Upper lobe of left lung (tissue), 6 donors: ENCODE measurements at regions not wholly inside any gene's neighbourhood (a gene's known extent, or its start where the extent isn't known, plus 50 kb on each side); places are given as distances from the start of the nearest gene placed in this dataset.

ENCODE experiments used
- ATAC-seq, 2 donors: fragments of 200-7000 bp; cut with Tn5 transposase; one replicate each; pipeline ENCODE4 v1.9.1; 2022; ENCODE audit warnings: mild to moderate bottlenecking in 2 of 2, moderate library complexity in 2 of 2; ENCODE audit not compliant: low FRiP score in 2 of 2
- DNase-seq, 2 donors: peaks; one replicate each; pipeline ENCODE4 v3.0.0-alpha.2; 2019 to 2020
- H3K27ac ChIP-seq, 4 donors: fragments of 200-600 bp; sonication (generic); one replicate each; pipeline ENCODE4 v1.5.1; 2016 to 2019
- H3K27me3 ChIP-seq, 4 donors: fragments of 200-600 bp; sonication (generic); one replicate each; pipeline ENCODE4 v1.5.1; 2017 to 2019
- H3K36me3 ChIP-seq, 4 donors: fragments of 200-600 bp; sonication (generic); one replicate each; pipeline ENCODE4 v1.5.1; 2016 to 2019
- H3K4me1 ChIP-seq, 4 donors: fragments of 200-600 bp; sonication (generic); one replicate each; pipeline ENCODE4 v1.5.1; 2018 to 2019
- H3K4me3 ChIP-seq, 4 donors: fragments of 200-600 bp; sonication (generic); one replicate each; pipeline ENCODE4 v1.5.1; 2017 to 2019; ENCODE audit warnings: mild to moderate bottlenecking in 2 of 4, moderate library complexity in 1 of 4
- H3K9me3 ChIP-seq, 4 donors: fragments of 200-600 bp; sonication (generic); one replicate each; pipeline ENCODE4 v1.5.1; 2018 to 2019
- CTCF ChIP-seq, 6 experiments: fragments of 450-650 bp in 4 of 6; fragments of 200-600 bp in 2 of 6; sonication (generic) in 2 of 6; IDR thresholded peaks; one replicate each; pipeline ENCODE4 v1.5.1; 2016 to 2019; ENCODE audit warnings: antibody characterized with exemption in 6 of 6
- EP300 ChIP-seq, 4 donors: sonication (generic); formaldehyde crosslinking; IDR thresholded peaks; one replicate each; pipeline ENCODE4 v1.5.1; 2017; ENCODE audit warnings: antibody characterized with exemption in 4 of 4, control low read depth in 2 of 4
- POLR2A ChIP-seq, 4 donors: fragments of 450-650 bp; IDR thresholded peaks; one replicate each; pipeline ENCODE4 v1.5.1; 2016 to 2017; ENCODE audit warnings: antibody characterized with exemption in 4 of 4, mild to moderate bottlenecking in 2 of 4
- POLR2AphosphoS5 ChIP-seq, 2 donors: sonication (generic); formaldehyde crosslinking; IDR thresholded peaks; one replicate each; pipeline ENCODE4 v1.5.1; 2017; ENCODE audit warnings: antibody characterized with exemption in 2 of 2
- WGBS, 2 donors: methylation state at CpG; one replicate each; pipeline ENCODE4 v1.1.5; 2017 to 2018; 5-methylcytosine and 5-hydroxymethylcytosine counted together
- small RNA-seq, 4 donors: library from RNA; depleted of rRNA; stranded (forward); fragments of <200 nt; gene quantifications; one replicate each; pipeline ENCODE3, GENCODE V24; 2016
- donor health status: DM: no; HTN: no; CAD: no; lungs with moderate emphysema.
- donor health status: DM: no; HTN: yes; CAD: no; lungs with severe emphysema.

- no peaks in the 10 kb centered on the region for H3K27me3 ChIP-seq
- no peaks in the 10 kb centered on the region for H3K36me3 ChIP-seq
- ATAC-seq, result no peak
- no peaks in the 10 kb centered on the region for H3K4me1 ChIP-seq
- no peak overlapping the region for H3K27ac ChIP-seq
- no peaks in the 10 kb centered on the region for H3K9me3 ChIP-seq
- TF ChIP-seq POLR2AphosphoS5 (IDR thresholded peaks at IDR 0.05) (no peak), EP300 (IDR thresholded peaks at IDR 0.05) (no peak), CTCF (IDR thresholded peaks at IDR 0.05) (no peak), POLR2A (IDR thresholded peaks at IDR 0.05) (no peak)
- H3K4me3 ChIP-seq, result no peak overlapping the region
- 66 to 68% methylated on average over 2 of the region's 2 CpGs for WGBS, 2 donors
- no peak for DNase-seq
Observed at GRCh38 chr2:57990118-57990725, 56.4 kb upstream of the VRK2 start.

Small RNA genes in the stretch of these regions (small RNA-seq; reads per million reads assigned to genes)
- gene PPIAP63 (0 reads per million in 4 donors), gene RF00592 (0 reads per million in 4 donors)
